ENCODE measurements at regions not wholly inside any gene's neighbourhood (a gene's known extent, or its start where the extent isn't known, plus 50 kb on each side); places are given as distances from the start of the nearest gene placed in this dataset.

- no peak for TF ChIP-seq POLR2A (IDR thresholded peaks at IDR 0.05)
- TF ChIP-seq POLR2AphosphoS5 (IDR thresholded peaks at IDR 0.05): no peak
- TF ChIP-seq CTCF (IDR thresholded peaks at IDR 0.05): no peak
- TF ChIP-seq EP300 (IDR thresholded peaks at IDR 0.05): no peak
Measured at GRCh38 chr16:11430601-11431317, 85.5 kb downstream of the RMI2 start.
